ENCODE measurements at regions not wholly inside any gene's neighbourhood (a gene's known extent, or its start where the extent isn't known, plus 50 kb on each side); places are given as distances from the start of the nearest gene placed in this dataset.

DNA sequence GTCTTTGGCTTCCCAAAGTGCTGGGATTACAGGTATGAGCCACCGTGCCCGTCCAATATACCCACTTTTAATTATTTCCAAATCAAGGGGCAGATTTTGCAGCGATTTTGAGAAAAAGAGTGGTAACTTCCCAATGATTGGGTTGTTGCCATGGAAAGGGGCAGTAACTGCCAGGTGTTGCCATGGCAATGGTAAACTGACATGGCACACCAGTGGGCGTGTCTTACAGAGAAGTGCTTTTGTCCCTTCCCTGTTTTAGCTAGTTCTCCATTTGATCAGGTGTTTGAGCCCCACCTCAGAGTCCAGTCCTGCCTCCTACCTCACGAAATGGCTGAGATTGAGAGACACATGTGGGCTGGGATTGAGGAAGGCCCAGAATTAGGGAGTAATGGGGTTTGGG, 86.3 kb upstream of the IER5L start:
- Histone ChIP-seq H3K27me3 (peaks cover 6 to 11% (median 11%) of the 10 kb centered on the region in 3 donors), H3K27ac (no peak overlapping the region), H3K9me3 (no peaks in the 10 kb centered on the region), H3K36me3 (no peaks in the 10 kb centered on the region), H3K4me1 (no peaks in the 10 kb centered on the region), H3K4me3 (no peak overlapping the region)
- intact Hi-C loops (cut with DNase I; ENCODE audit: low total_unique reads), result no loop called here
- DNase-seq (no peak), ATAC-seq (no peak)
- in situ Hi-C loops (cut with MboI; ENCODE audit: low sequenced_read_pairs in 4 of 4), result no loop called here
- TF ChIP-seq CTCF (IDR thresholded peaks at IDR 0.05 in 4 of 5, conservative IDR thresholded peaks at IDR 0.05 in 1 of 5) (no peak), POLR2A (IDR thresholded peaks at IDR 0.05) (no peak)

DNA sequence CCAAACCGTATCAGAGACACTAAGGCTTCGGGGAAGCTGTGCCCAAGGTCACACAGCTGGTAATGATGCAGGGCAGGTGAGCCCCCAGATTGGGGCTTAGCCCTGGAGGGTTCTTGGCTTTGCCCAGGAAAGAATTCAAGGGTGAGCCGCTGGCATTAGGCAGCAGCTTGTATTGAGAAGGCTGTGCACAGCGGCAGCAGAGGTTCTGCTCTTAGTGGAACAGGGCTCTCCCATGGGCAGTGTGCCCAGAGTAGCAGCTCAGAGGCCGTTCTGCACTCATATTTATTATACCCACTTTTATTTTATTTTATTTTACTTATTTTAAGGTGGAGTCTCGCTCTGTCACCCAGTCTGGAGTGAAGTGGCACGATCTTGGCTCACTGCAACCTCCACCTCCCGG, 85.8 kb upstream of the IER5L start:
- no peak for DNase-seq
- intact Hi-C loops (cut with DNase I; ENCODE audit: low total_unique reads), result no loop called here

DNA sequence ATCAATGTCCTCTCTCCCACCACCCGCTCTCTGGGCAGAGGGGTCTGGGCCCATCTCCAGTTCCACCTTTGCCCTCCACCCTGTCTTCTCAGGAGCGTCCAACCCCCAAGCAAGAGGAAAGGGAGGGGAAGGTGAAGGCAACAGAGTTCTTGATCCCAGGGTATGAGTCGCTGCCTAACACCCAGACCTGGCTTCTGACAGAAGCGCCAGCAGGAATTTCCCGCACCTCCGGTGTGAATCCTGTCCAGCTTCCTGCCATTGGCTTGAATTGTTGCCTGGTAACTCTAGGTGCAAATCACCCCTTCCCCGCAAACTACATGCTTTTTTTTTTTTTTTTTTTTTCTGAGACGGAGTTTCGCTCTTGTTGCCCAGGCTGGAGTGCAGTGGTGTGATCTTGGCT, 84.2 kb upstream of the IER5L start:
- Histone ChIP-seq H3K27me3 (peaks cover 12 to 23% (median 16%) of the 10 kb centered on the region in 3 donors), H3K4me1 (peaks cover 7 to 10% of the 10 kb centered on the region in 2 donors), H3K36me3 (no peaks in the 10 kb centered on the region), H3K27ac (peak overlapping the region; percentile 58 to 81 (median 75)), H3K4me3 (no peak overlapping the region), H3K9me3 (no peaks in the 10 kb centered on the region)
- no peak for DNase-seq
- in situ Hi-C loops (cut with MboI; ENCODE audit: low sequenced_read_pairs in 4 of 4) (no loop called here), intact Hi-C loops (cut with DNase I; ENCODE audit: low total_unique reads) (no loop called here)
- TF ChIP-seq CTCF (IDR thresholded peaks at IDR 0.05 in 4 of 5, conservative IDR thresholded peaks at IDR 0.05 in 1 of 5) (no peak), POLR2A (IDR thresholded peaks at IDR 0.05) (no peak)
- ATAC-seq, result no peak

More for the DNA sequence above, 85.8 kb upstream of the IER5L start:
- peaks cover 2% of the 10 kb centered on the region in 2 donors for H3K4me1 ChIP-seq
- no peak for TF ChIP-seq CTCF (IDR thresholded peaks at IDR 0.05 in 4 of 5, conservative IDR thresholded peaks at IDR 0.05 in 1 of 5)
- TF ChIP-seq POLR2A (IDR thresholded peaks at IDR 0.05), result no peak
- H3K4me3 ChIP-seq, result no peak overlapping the region
- H3K36me3 ChIP-seq, result no peaks in the 10 kb centered on the region
- H3K9me3 ChIP-seq, result no peaks in the 10 kb centered on the region
- in situ Hi-C loops (cut with MboI; ENCODE audit: low sequenced_read_pairs in 4 of 4), result no loop called here
- peaks cover 9 to 17% (median 16%) of the 10 kb centered on the region in 3 donors for H3K27me3 ChIP-seq
- no peak for ATAC-seq
- no peak overlapping the region for H3K27ac ChIP-seq

DNA sequence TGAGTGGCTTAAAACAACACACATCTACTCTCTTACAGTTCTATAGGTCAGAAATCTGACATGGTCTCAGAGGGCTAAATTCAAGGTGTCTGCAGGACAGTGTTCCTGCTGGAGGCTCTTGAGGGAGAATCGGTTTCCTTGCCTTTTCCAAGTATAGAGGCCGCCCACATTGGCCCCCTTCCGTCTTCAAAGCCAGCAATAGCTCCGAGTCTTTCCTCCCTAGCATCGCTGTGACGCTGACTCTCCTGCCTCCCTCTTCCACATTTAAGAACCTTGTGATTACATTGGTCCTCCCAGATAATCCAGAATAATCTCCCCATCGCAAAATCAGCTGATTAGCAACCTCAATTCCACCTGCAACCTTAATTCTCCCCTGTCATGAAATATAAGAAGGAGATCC, 81.3 kb upstream of the IER5L start:
- no peak for ATAC-seq

More for the DNA sequence above, 81.3 kb upstream of the IER5L start:
- no peaks in the 10 kb centered on the region for H3K9me3 ChIP-seq
- no peak overlapping the region for H3K4me3 ChIP-seq
- H3K36me3 ChIP-seq, result no peaks in the 10 kb centered on the region
- H3K4me1 ChIP-seq, result peaks cover 7 to 12% of the 10 kb centered on the region in 2 donors
- intact Hi-C loops (cut with DNase I; ENCODE audit: low total_unique reads) (loop anchor here (5.0 kb wide), 2 partner anchors 82 to 348 kb away; partner anchors contain the start of gene IER5L), in situ Hi-C loops (cut with MboI; ENCODE audit: low sequenced_read_pairs in 4 of 4) (no loop called here)
- no peak for DNase-seq
- TF ChIP-seq CTCF (IDR thresholded peaks at IDR 0.05 in 4 of 5, conservative IDR thresholded peaks at IDR 0.05 in 1 of 5) (no peak), POLR2A (IDR thresholded peaks at IDR 0.05) (no peak)
- peaks cover 12 to 23% (median 16%) of the 10 kb centered on the region in 3 donors for H3K27me3 ChIP-seq
- H3K27ac ChIP-seq, result no peak overlapping the region
